ENCODE measurements at regions not wholly inside any gene's neighbourhood (a gene's known extent, or its start where the extent isn't known, plus 50 kb on each side); places are given as distances from the start of the nearest gene placed in this dataset.

- no peak for TF ChIP-seq CTCF (IDR thresholded peaks at IDR 0.05; ENCODE audit: control insufficient read depth, insufficient read depth, low read depth, low read length, missing control alignments)
- no peak for DNase-seq (ENCODE audit: low read depth)
- no peak overlapping the region for H3K4me3 ChIP-seq (ENCODE audit: control insufficient read depth, low read depth, low read length)
Observed at GRCh38 chr20:39130627-39131026, 168.5 kb downstream of the DHX35 start.

GRCh38 chr20:39129523-39129922, 167.4 kb downstream of the DHX35 start:
- DNase-seq (ENCODE audit: low read depth): no peak
- TF ChIP-seq CTCF (IDR thresholded peaks at IDR 0.05; ENCODE audit: control insufficient read depth, insufficient read depth, low read depth, low read length, missing control alignments): no peak
- H3K4me3 ChIP-seq (ENCODE audit: control insufficient read depth, low read depth, low read length): no peak overlapping the region

GRCh38 chr20:39124064-39124463, 161.9 kb downstream of the DHX35 start:
- no peak for DNase-seq (ENCODE audit: low read depth)
- H3K4me3 ChIP-seq (ENCODE audit: control insufficient read depth, low read depth, low read length): no peak overlapping the region
- TF ChIP-seq CTCF (IDR thresholded peaks at IDR 0.05; ENCODE audit: control insufficient read depth, insufficient read depth, low read depth, low read length, missing control alignments): no peak

- H3K4me3 ChIP-seq (ENCODE audit: control insufficient read depth, low read depth, low read length): no peak overlapping the region
- no peak for DNase-seq (ENCODE audit: low read depth)
- no peak for TF ChIP-seq CTCF (IDR thresholded peaks at IDR 0.05; ENCODE audit: control insufficient read depth, insufficient read depth, low read depth, low read length, missing control alignments)
Observed at GRCh38 chr20:39123185-39123557, 161.0 kb downstream of the DHX35 start.

- no peak overlapping the region for H3K4me3 ChIP-seq (ENCODE audit: control insufficient read depth, low read depth, low read length)
- DNase-seq (ENCODE audit: low read depth): no peak
- no peak for TF ChIP-seq CTCF (IDR thresholded peaks at IDR 0.05; ENCODE audit: control insufficient read depth, insufficient read depth, low read depth, low read length, missing control alignments)
Observed at GRCh38 chr20:39117491-39117890, 155.3 kb downstream of the DHX35 start.

GRCh38 chr20:39116020-39116419, 153.9 kb downstream of the DHX35 start:
- H3K4me3 ChIP-seq (ENCODE audit: control insufficient read depth, low read depth, low read length): no peak overlapping the region
- DNase-seq (ENCODE audit: low read depth): no peak
- no peak for TF ChIP-seq CTCF (IDR thresholded peaks at IDR 0.05; ENCODE audit: control insufficient read depth, insufficient read depth, low read depth, low read length, missing control alignments)

- H3K4me3 ChIP-seq (ENCODE audit: control insufficient read depth, low read depth, low read length): no peak overlapping the region
- DNase-seq (ENCODE audit: low read depth): no peak
- peak; percentile 57 for TF ChIP-seq CTCF (IDR thresholded peaks at IDR 0.05; ENCODE audit: control insufficient read depth, insufficient read depth, low read depth, low read length, missing control alignments)
Observed at GRCh38 chr20:39112178-39112743, 150.1 kb downstream of the DHX35 start.
